ENCODE measurements at regions not wholly inside any gene's neighbourhood (a gene's known extent, or its start where the extent isn't known, plus 50 kb on each side); places are given as distances from the start of the nearest gene placed in this dataset.

- Histone ChIP-seq H3K4me3 (no peak overlapping the region), H3K4me1 (peaks cover 0 to 25% (median 12%) of the 10 kb centered on the region in 12 donors), H3K27ac (no peak overlapping the region), H3K36me3 (no peaks in the 10 kb centered on the region), H3K9me3 (no peaks in the 10 kb centered on the region), H3K27me3 (no peaks in the 10 kb centered on the region)
- no peak for DNase-seq
- intact Hi-C loops (cut with DNase I): no loop called here
- no peak for ATAC-seq
- no peak for TF ChIP-seq POLR2A (IDR thresholded peaks at IDR 0.05)
- WGBS, 4 donors: 97 to 98% (median 98%) methylated on average over 2 of the region's 2 CpGs
These were observed 115.6 kb upstream of the ADAMTSL1 start for GRCh38 chr9:18358325-18358724.

DNA sequence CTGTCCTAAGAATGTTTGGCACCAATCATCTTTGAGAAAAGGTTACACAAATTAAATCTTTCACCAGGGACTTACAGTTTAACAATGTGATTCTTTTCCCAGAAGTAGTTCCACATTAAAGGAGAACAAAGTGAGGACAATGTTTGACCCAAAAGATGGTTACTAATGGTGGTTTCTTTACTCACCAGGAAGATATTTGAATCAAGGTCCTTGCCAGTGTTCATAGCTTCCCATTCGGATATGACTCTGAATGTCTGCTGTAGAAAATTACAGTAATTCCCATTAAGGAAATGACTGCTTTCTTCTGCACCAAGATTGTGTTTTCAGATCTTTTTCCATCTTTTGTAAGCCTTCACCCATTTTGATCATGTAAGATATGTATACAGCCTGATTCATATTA, 114.6 kb upstream of the ADAMTSL1 start:
- Histone ChIP-seq H3K4me1 (peaks cover 0 to 30% (median 12%) of the 10 kb centered on the region in 12 donors), H3K4me3 (no peak overlapping the region), H3K27ac (no peak overlapping the region), H3K27me3 (no peaks in the 10 kb centered on the region), H3K9me3 (no peaks in the 10 kb centered on the region), H3K36me3 (no peaks in the 10 kb centered on the region)
- DNase-seq (no peak), ATAC-seq (no peak)
- no peak for TF ChIP-seq POLR2A (IDR thresholded peaks at IDR 0.05)
- 63 to 85% (median 78%) methylated on average over 1 of the region's 1 CpG for WGBS, 4 donors
- intact Hi-C loops (cut with DNase I): no loop called here

GRCh38 chr9:18360005-18360404, 113.9 kb upstream of the ADAMTSL1 start:
- DNase-seq (no peak), ATAC-seq (no peak)
- TF ChIP-seq POLR2A (IDR thresholded peaks at IDR 0.05) (no peak), CTCF (IDR thresholded peaks at IDR 0.05) (no peak)
- Histone ChIP-seq H3K4me3 (no peak overlapping the region), H3K27ac (no peak overlapping the region), H3K27me3 (no peaks in the 10 kb centered on the region), H3K9me3 (no peaks in the 10 kb centered on the region), H3K36me3 (no peaks in the 10 kb centered on the region), H3K4me1 (peaks cover 0 to 30% (median 12%) of the 10 kb centered on the region in 12 donors)
- intact Hi-C loops (cut with DNase I): loop anchor here in 3 of 10 donors (5.0 to 10.0 kb wide), 2 partner anchors 65 to 77 kb away; no protein-coding TSS in a partner anchor
- WGBS, 4 donors: 44 to 54% (median 46%) methylated on average over 1 of the region's 1 CpG

- 74 to 90% (median 76%) methylated on average over 2 of the region's 2 CpGs for WGBS, 4 donors
- no peak overlapping the region for H3K4me3 ChIP-seq
- intact Hi-C loops (cut with DNase I): loop anchor here in 3 of 10 donors (5.0 to 10.0 kb wide), 2 partner anchors 63 to 76 kb away; no protein-coding TSS in a partner anchor
These were observed 112.3 kb upstream of the ADAMTSL1 start for GRCh38 chr9:18361646-18362045.

DNA sequence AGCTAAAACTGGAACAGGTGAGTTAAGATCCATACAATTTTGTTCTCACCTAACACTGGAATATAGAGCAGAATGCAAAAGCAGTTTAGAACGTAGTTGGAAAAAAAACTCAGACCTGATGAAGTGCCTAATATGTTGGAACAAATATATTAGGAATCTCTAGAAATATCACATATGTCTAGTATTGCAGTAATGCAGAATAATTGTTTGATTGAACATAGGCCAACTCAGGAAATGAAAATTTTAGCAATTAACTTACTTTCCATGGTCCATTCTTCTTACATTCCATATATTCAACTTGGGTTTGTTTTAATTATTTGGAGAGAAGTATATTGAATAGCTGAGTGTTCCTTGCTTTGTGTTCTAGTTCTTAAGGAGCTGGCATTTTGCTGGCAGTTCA, 111.8 kb upstream of the ADAMTSL1 start:
- ATAC-seq (no peak), DNase-seq (no peak)
- 83 to 94% (median 86%) methylated on average over 1 of the region's 1 CpG for WGBS, 4 donors
- H3K4me3 ChIP-seq: no peak overlapping the region
- no peaks in the 10 kb centered on the region for H3K27me3 ChIP-seq
- intact Hi-C loops (cut with DNase I): loop anchor here in 3 of 10 donors (5.0 to 10.0 kb wide), 2 partner anchors 63 to 75 kb away; no protein-coding TSS in a partner anchor
- no peaks in the 10 kb centered on the region for H3K9me3 ChIP-seq
- H3K4me1 ChIP-seq: peaks cover 0 to 30% (median 12%) of the 10 kb centered on the region in 12 donors
- TF ChIP-seq POLR2A (IDR thresholded peaks at IDR 0.05) (no peak), CTCF (IDR thresholded peaks at IDR 0.05) (no peak)
- peak overlapping the region in 4 of 12 donors; percentile 0 to 61 (median 58) for H3K27ac ChIP-seq
- H3K36me3 ChIP-seq: no peaks in the 10 kb centered on the region

More at GRCh38 chr9:18361646-18362045, 112.3 kb upstream of the ADAMTSL1 start:
- Histone ChIP-seq H3K27me3 (no peaks in the 10 kb centered on the region), H3K36me3 (no peaks in the 10 kb centered on the region), H3K27ac (no peak overlapping the region), H3K9me3 (no peaks in the 10 kb centered on the region), H3K4me1 (peaks cover 0 to 30% (median 12%) of the 10 kb centered on the region in 12 donors)
- ATAC-seq: no peak
- TF ChIP-seq POLR2A (IDR thresholded peaks at IDR 0.05): no peak
- TF ChIP-seq CTCF (IDR thresholded peaks at IDR 0.05): no peak
- no peak for DNase-seq

Data from heart left ventricle (tissue), 16 donors.